IgD-negative memory B cell (primary cell): ENCODE measurements at regions not wholly inside any gene's neighbourhood (a gene's known extent, or its start where the extent isn't known, plus 50 kb on each side); places are given as distances from the start of the nearest gene placed in this dataset.
A peak's percentile ranks its signal among the peaks of the same experiment; 100 is the strongest.

Source experiments
- H3K27ac Mint-ChIP-seq, 3 donors: one replicate each; pipeline ENCODE4 v1.8.0; 2020 to 2022; ENCODE audit warnings: mild to moderate bottlenecking in 3 of 3, mixed read lengths in 3 of 3, moderate library complexity in 1 of 3
- H3K27me3 Mint-ChIP-seq: one replicate; pipeline ENCODE4 v1.8.0; 2021; ENCODE audit warnings: mixed read lengths
- H3K36me3 Mint-ChIP-seq: one replicate; pipeline ENCODE4 v1.8.0; 2020; ENCODE audit warnings: mild to moderate bottlenecking, mixed read lengths
- H3K4me1 Mint-ChIP-seq, 3 donors: one replicate each; pipeline ENCODE4 v1.8.0; 2020 to 2022; ENCODE audit warnings: mixed read lengths in 3 of 3, mild to moderate bottlenecking in 1 of 3
- H3K4me3 Mint-ChIP-seq, 4 donors: one replicate each; pipeline ENCODE4 v1.8.0; 2020 to 2022; ENCODE audit warnings: mild to moderate bottlenecking in 4 of 4, mixed read lengths in 4 of 4, moderate library complexity in 3 of 4
- H3K9me3 Mint-ChIP-seq, 3 donors: one replicate each; pipeline ENCODE4 v1.8.0; 2020 to 2021; ENCODE audit warnings: mixed read lengths in 3 of 3, mild to moderate bottlenecking in 1 of 3

DNA sequence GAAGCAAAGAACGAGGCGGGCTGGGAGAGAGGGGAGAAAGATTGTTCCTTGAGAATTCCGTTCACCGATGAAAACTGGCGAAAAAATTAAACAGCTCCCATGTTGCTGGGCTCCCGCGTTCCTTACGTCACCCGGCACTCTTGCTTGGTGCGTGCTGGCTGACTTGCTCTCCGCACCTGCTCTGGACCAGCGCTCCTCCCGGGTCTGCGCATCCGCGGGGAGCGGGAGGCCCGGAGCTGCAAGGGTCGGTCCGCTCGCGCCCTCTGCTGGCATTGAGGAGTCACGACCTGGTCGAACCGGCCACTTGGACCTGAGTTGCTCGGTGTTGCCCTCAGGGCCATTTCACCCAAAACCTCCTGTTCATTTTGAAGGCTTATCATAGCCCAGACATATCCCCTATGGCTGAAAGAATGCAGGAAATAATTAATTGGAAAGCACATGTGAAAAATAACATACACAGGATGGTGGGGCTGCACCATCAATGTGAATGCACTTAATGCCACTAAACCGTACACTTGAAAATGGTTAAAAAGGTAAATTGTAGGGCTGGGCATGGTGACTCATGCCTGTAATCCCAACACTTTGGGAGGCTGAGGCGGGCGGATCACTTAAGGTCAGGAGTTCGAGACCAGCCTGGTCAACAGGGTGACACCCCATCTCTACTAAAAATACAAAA is 98.9 kb upstream of the BACE2 start:
- H3K36me3 Mint-ChIP-seq: no peaks in the 10 kb centered on the region
- peak overlapping the region; percentile 38 to 83 (median 51) for H3K4me3 Mint-ChIP-seq
- H3K27me3 Mint-ChIP-seq: peaks cover 17% of the 10 kb centered on the region
- H3K4me1 Mint-ChIP-seq: peaks cover 0 to 9% (median 5%) of the 10 kb centered on the region in 3 donors
- H3K27ac Mint-ChIP-seq: peak overlapping the region in 1 of 3 donors; percentile 16
- H3K9me3 Mint-ChIP-seq: no peaks in the 10 kb centered on the region

GRCh38 chr21:41070284-41070683 is 97.7 kb upstream of the BACE2 start:
- no peak overlapping the region for H3K4me3 Mint-ChIP-seq
- no peak overlapping the region for H3K27ac Mint-ChIP-seq
- H3K4me1 Mint-ChIP-seq: peaks cover 0 to 9% (median 5%) of the 10 kb centered on the region in 3 donors
- H3K9me3 Mint-ChIP-seq: no peaks in the 10 kb centered on the region
- peaks cover 17% of the 10 kb centered on the region for H3K27me3 Mint-ChIP-seq
- no peaks in the 10 kb centered on the region for H3K36me3 Mint-ChIP-seq

- no peak overlapping the region for H3K4me3 Mint-ChIP-seq
- no peak overlapping the region for H3K27ac Mint-ChIP-seq
- H3K36me3 Mint-ChIP-seq: no peaks in the 10 kb centered on the region
- peaks cover 0 to 9% (median 5%) of the 10 kb centered on the region in 3 donors for H3K4me1 Mint-ChIP-seq
- no peaks in the 10 kb centered on the region for H3K9me3 Mint-ChIP-seq
- peaks cover 17% of the 10 kb centered on the region for H3K27me3 Mint-ChIP-seq
Observed at GRCh38 chr21:41071258-41072171, 96.4 kb upstream of the BACE2 start.

GRCh38 chr21:41073558-41073957 is 94.4 kb upstream of the BACE2 start:
- Mint-ChIP-seq H3K36me3 (no peaks in the 10 kb centered on the region), H3K4me3 (no peak overlapping the region), H3K27ac (no peak overlapping the region), H3K9me3 (no peaks in the 10 kb centered on the region), H3K27me3 (peaks cover 14% of the 10 kb centered on the region), H3K4me1 (peaks cover 0 to 5% (median 0%) of the 10 kb centered on the region in 3 donors)

GRCh38 chr21:41074396-41075184 is 93.4 kb upstream of the BACE2 start:
- no peaks in the 10 kb centered on the region for H3K36me3 Mint-ChIP-seq
- H3K27me3 Mint-ChIP-seq: peaks cover 9% of the 10 kb centered on the region
- H3K4me3 Mint-ChIP-seq: no peak overlapping the region
- H3K4me1 Mint-ChIP-seq: no peaks in the 10 kb centered on the region
- no peaks in the 10 kb centered on the region for H3K9me3 Mint-ChIP-seq
- no peak overlapping the region for H3K27ac Mint-ChIP-seq

GRCh38 chr21:41075656-41076055 is 92.3 kb upstream of the BACE2 start:
- Mint-ChIP-seq H3K4me3 (no peak overlapping the region), H3K4me1 (peaks cover 0 to 2% (median 0%) of the 10 kb centered on the region in 3 donors), H3K27ac (no peak overlapping the region), H3K36me3 (no peaks in the 10 kb centered on the region), H3K9me3 (no peaks in the 10 kb centered on the region), H3K27me3 (peaks cover 9% of the 10 kb centered on the region)

- no peak overlapping the region for H3K27ac Mint-ChIP-seq
- no peaks in the 10 kb centered on the region for H3K36me3 Mint-ChIP-seq
- H3K9me3 Mint-ChIP-seq: no peaks in the 10 kb centered on the region
- H3K4me3 Mint-ChIP-seq: no peak overlapping the region
- H3K4me1 Mint-ChIP-seq: peaks cover 0 to 2% (median 0%) of the 10 kb centered on the region in 3 donors
- H3K27me3 Mint-ChIP-seq: peaks cover 9% of the 10 kb centered on the region
Observed at GRCh38 chr21:41076064-41076463, 91.9 kb upstream of the BACE2 start.

DNA sequence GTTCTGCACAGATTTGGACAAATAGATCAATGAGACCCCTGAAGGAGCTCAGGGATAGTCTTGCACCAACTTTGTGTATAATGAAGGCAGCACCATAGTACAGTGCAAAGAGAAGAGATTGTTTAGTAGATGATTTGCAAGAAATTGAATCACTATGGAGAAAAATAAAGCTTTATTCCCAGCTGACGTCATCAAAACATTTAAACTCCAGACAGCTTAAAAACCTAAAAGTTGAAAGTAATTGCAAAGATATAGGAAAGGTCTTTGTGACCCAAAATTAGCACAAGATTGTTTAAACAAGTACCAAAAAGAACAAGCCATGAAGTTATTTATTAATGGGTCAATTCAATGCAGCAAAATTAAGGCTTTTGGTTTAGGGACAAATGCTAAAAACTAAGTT is 88.8 kb upstream of the BACE2 start:
- no peaks in the 10 kb centered on the region for H3K36me3 Mint-ChIP-seq
- no peaks in the 10 kb centered on the region for H3K9me3 Mint-ChIP-seq
- no peak overlapping the region for H3K27ac Mint-ChIP-seq
- peaks cover 9% of the 10 kb centered on the region for H3K27me3 Mint-ChIP-seq
- peaks cover 0 to 2% (median 0%) of the 10 kb centered on the region in 3 donors for H3K4me1 Mint-ChIP-seq
- no peak overlapping the region for H3K4me3 Mint-ChIP-seq

GRCh38 chr21:41080485-41081121 is 87.4 kb upstream of the BACE2 start:
- H3K9me3 Mint-ChIP-seq: no peaks in the 10 kb centered on the region
- no peak overlapping the region for H3K27ac Mint-ChIP-seq
- no peak overlapping the region for H3K4me3 Mint-ChIP-seq
- peaks cover 9% of the 10 kb centered on the region for H3K27me3 Mint-ChIP-seq
- peaks cover 0 to 2% (median 0%) of the 10 kb centered on the region in 3 donors for H3K4me1 Mint-ChIP-seq
- no peaks in the 10 kb centered on the region for H3K36me3 Mint-ChIP-seq

- Mint-ChIP-seq H3K4me1 (no peaks in the 10 kb centered on the region), H3K36me3 (no peaks in the 10 kb centered on the region), H3K4me3 (no peak overlapping the region), H3K9me3 (peaks cover 0 to 1% (median 0%) of the 10 kb centered on the region in 3 donors), H3K27me3 (peaks cover 7% of the 10 kb centered on the region), H3K27ac (no peak overlapping the region)
Observed at GRCh38 chr21:41086569-41086968, 81.4 kb upstream of the BACE2 start.

DNA sequence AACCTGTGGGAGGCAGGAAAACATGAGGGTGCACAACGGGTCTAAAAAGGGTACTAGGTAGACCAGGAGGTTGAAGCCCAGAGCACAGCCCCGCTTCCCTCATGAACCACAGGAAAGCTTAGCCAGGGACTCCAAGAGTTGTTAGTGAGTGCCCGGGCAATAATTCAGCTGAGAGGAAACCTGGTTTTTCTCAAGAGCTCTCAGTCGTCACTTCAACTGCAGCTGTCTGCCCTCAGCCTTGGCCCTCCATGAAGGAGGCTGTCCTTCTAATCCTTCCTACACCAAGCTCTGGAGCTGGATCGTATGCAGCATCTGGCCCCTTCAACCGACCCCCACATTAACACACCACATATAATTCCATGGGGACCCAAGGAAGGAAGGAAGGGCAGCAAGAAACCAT is 77.0 kb upstream of the BACE2 start:
- Mint-ChIP-seq H3K9me3 (peaks cover 0 to 1% (median 0%) of the 10 kb centered on the region in 3 donors), H3K4me1 (no peaks in the 10 kb centered on the region), H3K27ac (no peak overlapping the region), H3K4me3 (peak overlapping the region in 1 of 4 donors; percentile 57), H3K27me3 (peaks cover 20% of the 10 kb centered on the region), H3K36me3 (no peaks in the 10 kb centered on the region)

GRCh38 chr21:41091616-41092015 is 76.3 kb upstream of the BACE2 start:
- Mint-ChIP-seq H3K4me1 (no peaks in the 10 kb centered on the region), H3K27ac (no peak overlapping the region), H3K4me3 (no peak overlapping the region), H3K36me3 (no peaks in the 10 kb centered on the region), H3K9me3 (no peaks in the 10 kb centered on the region), H3K27me3 (peaks cover 20% of the 10 kb centered on the region)

GRCh38 chr21:41092312-41092711 is 75.6 kb upstream of the BACE2 start:
- no peaks in the 10 kb centered on the region for H3K36me3 Mint-ChIP-seq
- H3K27me3 Mint-ChIP-seq: peaks cover 21% of the 10 kb centered on the region
- no peak overlapping the region for H3K4me3 Mint-ChIP-seq
- no peak overlapping the region for H3K27ac Mint-ChIP-seq
- no peaks in the 10 kb centered on the region for H3K4me1 Mint-ChIP-seq
- H3K9me3 Mint-ChIP-seq: no peaks in the 10 kb centered on the region

DNA sequence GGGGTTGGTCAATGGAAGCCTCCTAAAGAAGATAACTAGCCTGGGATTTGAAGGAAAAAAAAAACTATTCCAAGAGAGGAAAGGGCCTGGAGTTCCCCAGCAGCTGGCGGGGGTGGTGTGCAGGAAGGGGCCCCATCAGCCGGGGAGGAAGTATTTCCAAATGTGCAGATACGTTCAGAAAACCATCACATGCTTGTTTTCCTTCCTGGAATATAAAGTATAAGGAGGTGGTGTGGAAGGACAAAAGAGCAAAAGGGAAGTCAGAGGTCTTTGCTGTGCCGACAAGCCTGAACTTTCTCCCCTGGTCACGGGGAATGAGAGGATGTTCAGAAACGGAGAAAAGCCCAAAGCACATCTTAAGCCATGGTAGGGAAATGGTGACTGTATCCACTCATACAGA is 72.0 kb upstream of the BACE2 start:
- peaks cover 0 to 4% (median 0%) of the 10 kb centered on the region in 3 donors for H3K9me3 Mint-ChIP-seq
- H3K27ac Mint-ChIP-seq: no peak overlapping the region
- no peak overlapping the region for H3K4me3 Mint-ChIP-seq
- H3K27me3 Mint-ChIP-seq: peaks cover 20% of the 10 kb centered on the region
- H3K36me3 Mint-ChIP-seq: no peaks in the 10 kb centered on the region
- no peaks in the 10 kb centered on the region for H3K4me1 Mint-ChIP-seq
